HG03045 (cell line): ENCODE measurements at regions not wholly inside any gene's neighbourhood (a gene's known extent, or its start where the extent isn't known, plus 50 kb on each side); places are given as distances from the start of the nearest gene placed in this dataset.

Experiments
- ATAC-seq: cut with Tn5 transposase; IDR thresholded peaks from one replicate; pipeline ENCODE4 v1.9.1; 2021; ENCODE audit warnings: mild to moderate bottlenecking, moderate library complexity; ENCODE audit not compliant: unreplicated experiment

DNA sequence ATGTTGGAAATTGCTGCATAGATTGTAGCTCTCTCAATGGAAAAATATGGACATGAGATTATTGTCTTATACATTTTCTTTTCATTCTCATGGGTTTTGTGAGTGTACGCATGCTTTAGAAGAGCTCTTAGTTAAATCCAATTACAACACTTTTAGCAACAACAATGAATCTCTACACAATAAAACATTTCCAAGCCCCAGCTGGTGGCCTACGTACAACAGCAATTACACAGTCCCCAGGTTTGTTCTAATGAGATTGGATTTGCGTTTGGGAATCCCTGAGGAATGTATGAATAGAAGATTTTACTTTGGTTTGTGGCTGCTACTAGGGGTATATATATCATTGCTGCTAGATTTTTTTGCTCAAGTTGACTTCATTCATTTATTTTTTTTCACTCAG lies 98.6 kb downstream of the FHDC1 start:
- ATAC-seq = no peak

DNA sequence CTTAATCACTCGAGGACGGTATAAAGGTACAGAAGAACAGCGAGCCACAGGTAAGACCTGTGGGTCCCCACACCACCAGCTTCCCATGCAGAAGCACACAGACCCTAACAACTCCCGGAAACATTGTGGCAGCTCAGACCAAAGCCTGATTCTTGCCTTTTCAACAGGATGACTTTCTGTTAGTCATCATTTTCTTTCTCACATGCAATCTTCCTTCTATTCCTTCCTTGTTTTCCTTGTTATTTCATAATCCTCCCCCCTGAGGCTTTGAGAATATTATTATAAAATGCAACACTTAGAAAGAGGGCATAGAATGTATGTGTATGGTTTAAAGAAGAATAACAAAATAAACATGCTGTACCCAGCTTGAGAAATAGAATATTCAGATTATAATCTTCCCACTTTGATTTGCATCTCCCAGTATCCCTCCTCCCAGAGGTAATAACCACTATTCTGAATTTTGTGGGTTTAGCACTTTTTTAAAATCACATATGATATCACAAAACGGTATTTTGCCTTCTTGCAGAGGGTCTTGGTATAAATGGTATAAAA lies 100.9 kb downstream of the FHDC1 start:
- no peak for ATAC-seq

- ATAC-seq = no peak
These were observed 102.6 kb downstream of the FHDC1 start for GRCh38 chr4:153038623-153039311.

- no peak for ATAC-seq
These were observed 103.5 kb downstream of the FHDC1 start for GRCh38 chr4:153039542-153040185.

- no peak for ATAC-seq
These were observed 104.6 kb downstream of the FHDC1 start for GRCh38 chr4:153040677-153041076.

DNA sequence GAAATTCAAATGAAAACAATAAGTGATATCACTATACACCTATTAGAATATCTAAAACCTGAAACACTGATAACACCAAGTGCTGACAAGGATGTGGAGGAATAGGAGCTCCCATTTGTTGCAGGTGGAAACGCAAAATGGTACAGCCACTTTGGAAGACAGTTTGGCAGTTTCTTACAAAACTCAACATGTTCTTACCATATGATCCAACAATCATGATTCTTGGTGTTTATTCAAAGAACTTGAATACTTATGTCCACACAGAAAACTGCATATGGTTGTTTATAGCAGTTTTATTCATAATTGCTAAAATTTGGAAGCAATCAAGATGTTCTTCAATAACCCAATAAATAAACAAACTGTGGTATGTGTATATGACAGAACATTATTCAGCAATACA lies 107.9 kb downstream of the FHDC1 start:
- no peak for ATAC-seq

DNA sequence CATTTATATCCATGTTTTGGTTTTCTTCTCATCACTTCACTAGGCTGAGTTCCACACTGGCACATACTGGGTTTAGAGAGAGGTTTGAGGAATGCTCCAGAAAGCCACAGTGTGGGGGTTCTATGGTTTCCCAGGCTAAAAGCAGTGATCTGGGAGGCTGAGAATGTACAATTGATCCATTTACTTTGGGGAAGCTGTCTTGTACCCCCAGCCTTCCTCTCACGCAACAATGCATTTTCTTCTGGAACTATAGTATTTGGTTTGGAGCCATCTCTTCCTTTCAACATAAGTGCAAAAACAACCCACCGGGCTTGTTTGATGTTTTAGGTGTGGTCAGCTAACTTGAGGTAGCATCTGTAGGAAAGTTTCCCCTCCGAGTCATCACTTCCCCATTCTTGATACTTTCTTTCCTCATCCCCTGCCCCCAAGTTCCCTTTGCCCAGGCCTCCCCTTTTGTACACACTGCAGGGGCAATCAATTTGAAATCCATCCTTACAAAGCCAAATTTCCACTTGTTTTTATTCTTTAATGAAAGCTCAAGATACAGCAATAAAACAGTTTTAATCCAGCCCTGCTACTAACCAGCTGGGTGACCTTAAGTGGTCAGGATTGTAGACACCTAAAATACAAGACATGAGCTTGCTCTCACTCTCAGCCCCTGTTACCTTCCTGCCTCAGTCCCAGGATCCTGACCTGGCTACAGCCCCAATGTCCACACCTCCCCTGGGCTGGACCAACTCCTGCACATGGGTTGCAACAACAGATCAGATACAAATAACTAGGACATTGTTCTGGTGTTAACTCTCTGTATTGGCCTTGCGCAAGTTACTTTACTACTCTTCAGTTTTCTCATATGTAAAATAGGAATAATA lies 109.2 kb downstream of the FHDC1 start:
- no peak for ATAC-seq

- no peak for ATAC-seq
These were observed 122.5 kb downstream of the FHDC1 start for GRCh38 chr4:153058671-153059060.

DNA sequence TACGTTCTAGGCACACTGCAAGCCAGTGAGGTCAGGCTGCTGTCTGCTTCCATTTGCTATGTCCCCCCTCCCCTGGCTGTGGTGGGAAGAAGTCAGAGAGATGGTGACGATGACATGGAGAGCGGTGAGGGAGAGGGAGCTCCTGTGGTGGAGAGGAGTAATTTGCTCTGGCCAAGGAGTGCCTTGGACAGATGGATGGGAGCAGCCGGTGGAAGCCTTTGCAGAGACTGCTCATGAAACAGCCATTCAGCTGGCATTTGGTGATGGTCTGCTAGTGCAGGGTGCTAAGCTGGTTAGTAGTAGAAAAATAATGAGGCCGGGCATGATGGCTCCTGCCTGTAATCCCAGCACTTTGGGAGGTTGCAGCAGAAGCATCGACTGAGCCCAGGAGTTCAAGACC lies 124.1 kb downstream of the FHDC1 start:
- no peak for ATAC-seq

DNA sequence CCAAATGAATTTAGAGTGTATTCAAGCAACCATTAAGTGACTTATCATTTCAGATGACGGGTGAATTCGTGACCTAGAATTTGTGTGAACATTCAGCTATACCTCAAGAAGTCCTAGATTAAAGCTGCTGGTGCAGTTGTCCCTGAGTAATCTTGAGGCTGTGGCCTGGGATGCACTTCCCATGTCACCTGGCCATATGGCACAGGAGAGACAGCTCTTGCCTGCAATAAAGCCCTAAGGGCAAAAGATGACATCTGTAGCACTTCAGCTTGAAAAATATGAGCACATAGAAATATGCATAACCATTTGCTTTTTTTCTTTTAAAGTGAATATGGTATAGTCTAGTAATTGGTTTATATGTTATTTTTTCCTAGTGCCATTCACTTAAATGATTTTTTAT lies 125.8 kb downstream of the FHDC1 start:
- ATAC-seq = no peak

DNA sequence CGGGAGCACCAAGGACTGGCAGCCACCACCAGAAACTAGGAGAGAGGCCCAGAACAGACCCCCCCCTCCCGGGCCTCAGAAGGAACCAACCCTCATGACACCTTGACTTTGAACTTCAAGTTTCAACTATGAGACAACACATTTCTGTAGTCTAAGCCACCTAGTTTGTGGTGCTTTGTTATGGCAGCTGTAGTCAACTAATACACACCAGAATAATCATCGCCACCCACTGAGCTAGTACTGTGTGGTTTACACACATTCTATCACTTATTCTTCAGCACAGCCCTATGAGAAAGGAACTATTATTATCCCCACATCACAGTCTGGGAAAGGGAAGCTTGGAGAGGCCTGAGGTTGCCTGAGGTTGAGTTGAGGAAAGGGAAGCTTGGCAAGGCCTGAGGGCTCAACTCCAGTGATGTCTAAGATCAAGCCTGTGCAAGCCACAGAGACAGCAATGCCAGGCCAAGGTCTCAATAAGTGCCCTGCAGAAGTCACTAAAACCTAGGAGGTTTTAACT lies 126.6 kb downstream of the FHDC1 start:
- no peak for ATAC-seq

- ATAC-seq = no peak
These were observed 127.4 kb downstream of the FHDC1 start for GRCh38 chr4:153063490-153063889.

GRCh38 chr4:153064571-153064970 lies 128.4 kb downstream of the FHDC1 start:
- no peak for ATAC-seq

DNA sequence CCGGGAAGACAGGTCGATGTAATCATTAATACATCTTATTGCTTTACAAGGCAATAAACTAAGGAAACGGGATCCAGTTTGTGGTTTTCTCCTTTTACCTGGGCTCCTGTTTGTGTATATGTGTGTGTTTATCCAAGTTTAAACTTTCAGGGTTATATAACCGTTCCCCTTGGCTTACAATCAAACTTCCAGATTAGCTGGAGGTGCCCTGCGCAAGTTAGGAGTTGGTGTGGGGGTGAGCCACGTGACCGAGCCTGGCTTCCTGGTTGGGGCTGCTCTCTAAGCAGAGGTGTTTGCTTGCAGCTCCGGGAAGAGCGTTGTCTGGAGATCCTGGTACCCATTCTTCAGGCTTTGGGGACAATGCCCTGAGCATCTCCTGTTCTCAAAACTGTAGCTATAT lies 129.2 kb downstream of the FHDC1 start:
- ATAC-seq = no peak

DNA sequence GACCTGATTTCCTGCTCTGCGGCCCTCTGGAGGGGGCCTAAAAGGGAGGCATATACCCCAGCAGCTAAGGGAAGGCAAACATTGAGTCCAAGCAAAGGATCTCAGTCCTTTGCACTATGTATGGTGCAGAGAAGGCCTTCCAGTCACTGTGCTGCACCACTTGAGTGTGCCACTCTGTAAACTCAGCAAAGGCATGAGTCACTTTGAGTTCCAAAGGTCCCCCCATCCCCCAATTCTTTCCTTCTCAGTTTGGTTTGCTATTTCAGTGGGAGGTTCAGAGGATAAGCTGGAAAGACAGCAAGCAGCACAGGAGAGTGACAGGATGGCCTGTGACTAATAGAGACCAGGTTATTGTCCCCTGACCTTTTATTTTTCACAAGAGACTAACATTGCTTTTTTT lies 131.3 kb downstream of the FHDC1 start:
- no peak for ATAC-seq

DNA sequence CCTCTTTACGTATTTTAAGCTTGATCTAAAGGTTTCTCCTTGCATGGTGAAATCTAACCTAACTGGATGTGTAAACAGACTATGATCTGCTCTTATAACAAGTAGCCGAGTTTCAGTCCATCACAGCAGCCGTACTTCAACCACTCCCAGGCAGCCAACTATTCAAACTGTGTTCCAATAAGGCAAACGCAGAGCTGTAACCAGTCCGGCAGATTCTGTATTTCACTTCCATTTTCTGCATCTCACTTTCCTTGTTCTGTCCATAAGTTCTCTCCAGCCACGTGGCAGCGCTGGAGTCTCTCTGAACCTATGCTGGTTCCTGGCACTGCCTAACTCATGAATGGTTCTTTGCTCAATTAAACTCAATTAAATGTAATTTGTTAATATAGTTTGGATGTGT lies 132.6 kb downstream of the FHDC1 start:
- no peak for ATAC-seq

DNA sequence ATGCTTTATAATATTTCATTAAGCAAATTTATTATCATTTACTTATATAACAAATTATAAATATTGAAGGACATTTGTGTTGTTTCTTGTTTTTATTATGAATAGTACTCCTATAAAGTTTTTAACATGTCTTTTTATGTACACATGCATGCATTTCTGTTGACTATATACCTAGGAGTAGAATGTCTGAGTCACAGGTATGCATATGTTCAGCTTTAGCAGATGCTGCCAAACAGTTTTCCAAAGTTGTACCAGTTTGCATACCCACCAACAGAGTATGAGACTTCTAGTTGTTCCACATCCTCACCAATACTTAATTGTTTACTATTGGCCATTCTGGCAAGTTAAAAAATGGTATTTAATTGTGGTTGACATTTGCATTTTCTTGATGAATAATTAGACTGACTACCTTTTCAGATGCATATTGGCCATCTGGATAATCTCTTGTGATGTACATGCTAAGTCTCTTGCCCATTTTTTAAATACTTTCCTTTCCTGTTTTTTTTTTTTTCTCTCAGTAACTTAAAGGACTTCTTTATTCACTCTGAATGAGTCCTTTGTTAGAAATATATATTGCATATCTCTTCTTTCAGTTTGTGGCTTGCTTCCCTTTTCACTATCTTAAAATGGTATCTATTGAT lies 132.2 kb upstream of the TRIM2 start:
- ATAC-seq = no peak

DNA sequence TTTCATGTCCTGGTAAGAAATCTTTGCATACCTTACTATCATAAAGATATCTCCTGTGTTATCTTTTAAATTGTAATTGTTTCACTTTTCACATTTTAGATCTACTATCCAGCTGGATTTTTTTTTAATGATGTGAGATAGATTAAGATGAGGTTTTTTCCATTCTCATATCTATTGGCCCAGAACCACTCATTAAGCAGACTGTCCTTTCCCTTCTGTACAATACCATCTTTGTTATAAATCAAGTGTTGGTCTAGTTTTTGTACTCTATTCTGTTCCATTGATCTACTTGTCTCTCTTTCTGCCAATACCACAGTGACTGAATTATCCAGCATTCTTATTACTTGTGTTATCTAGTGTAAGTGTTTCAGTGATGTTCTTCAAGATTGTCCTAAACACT lies 131.6 kb upstream of the TRIM2 start:
- no peak for ATAC-seq

GRCh38 chr4:153074486-153074885 lies 129.8 kb upstream of the TRIM2 start:
- no peak for ATAC-seq

DNA sequence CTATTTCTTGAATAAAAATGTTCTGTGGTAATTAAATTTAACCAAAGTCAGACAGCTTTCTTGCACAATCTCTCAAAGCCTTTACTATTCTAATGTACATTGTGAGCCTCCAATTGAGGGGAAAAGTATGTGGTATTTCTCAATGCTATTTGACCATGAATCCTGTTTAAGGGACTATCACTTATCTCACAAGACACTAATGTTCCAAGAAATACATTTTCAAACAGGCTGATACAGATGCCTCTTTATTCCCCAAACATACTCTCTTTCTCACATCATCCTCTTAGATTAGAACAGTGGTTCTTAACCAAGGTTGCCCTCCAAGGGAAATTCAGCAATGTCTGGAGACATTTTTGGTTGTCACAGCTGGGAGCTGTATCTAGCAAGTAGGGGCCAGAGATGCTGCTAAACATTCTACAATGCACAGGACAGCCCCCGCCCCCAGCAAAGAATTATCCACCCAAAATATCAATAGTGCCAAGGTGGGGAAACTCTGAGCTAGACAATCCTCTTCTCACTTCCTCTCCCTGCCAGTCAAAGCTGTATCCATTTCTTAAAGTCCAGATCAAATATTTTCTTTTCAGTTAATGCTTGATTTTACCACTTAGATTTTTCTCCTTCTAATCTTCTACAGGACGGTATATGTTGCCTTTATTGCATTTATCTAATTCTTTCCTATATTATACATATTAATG lies 129.2 kb upstream of the TRIM2 start:
- no peak for ATAC-seq
